Tibial artery (tissue), 4 donors: ENCODE measurements at regions not wholly inside any gene's neighbourhood (a gene's known extent, or its start where the extent isn't known, plus 50 kb on each side); places are given as distances from the start of the nearest gene placed in this dataset.

ENCODE experiments used
- DNase-seq, 2 donors: peaks; one replicate each; pipeline ENCODE4 v3.0.0-alpha.2; 2019
- H3K27ac ChIP-seq, 2 donors: fragments of 200-600 bp; sonication (generic) in 1 of 2; 1 replicate in 1 of 2; 2 replicates in 1 of 2; pipeline ENCODE4 v1.5.1; 2018 to 2019; ENCODE audit warnings: mild to moderate bottlenecking in 1 of 2
- H3K27me3 ChIP-seq, 2 donors: fragments of 200-600 bp; sonication (generic) in 1 of 2; one replicate each; pipeline versions ENCODE4 v1.5.1 to v1.6.0; 2016 to 2019
- H3K36me3 ChIP-seq, 3 donors: fragments of 200-600 bp; sonication (generic) in 2 of 3; one replicate each; pipeline ENCODE4 v1.5.1; 2016 to 2019; ENCODE audit warnings: mild to moderate bottlenecking in 2 of 3
- H3K4me1 ChIP-seq, 4 donors: fragments of 200-600 bp; sonication (generic) in 2 of 4; 1 replicate in 3 of 4; 2 replicates in 1 of 4; pipeline ENCODE4 v1.5.1; 2016 to 2019
- H3K4me3 ChIP-seq, 2 donors: fragments of 200-600 bp; sonication (generic) in 1 of 2; 1 replicate in 1 of 2; 2 replicates in 1 of 2; pipeline ENCODE4 v1.5.1; 2018 to 2019; ENCODE audit warnings: mild to moderate bottlenecking in 2 of 2
- H3K9me3 ChIP-seq, 3 donors: fragments of 200-600 bp; sonication (generic) in 1 of 3; one replicate each; pipeline ENCODE4 v1.5.1; 2016 to 2019
- CTCF ChIP-seq, 2 experiments: fragments of 200-600 bp in 1 of 2; fragments of 450-650 bp in 1 of 2; IDR thresholded peaks; one replicate each; pipeline ENCODE4 v1.5.1; 2017 to 2019; ENCODE audit warnings: antibody characterized with exemption in 2 of 2, mild to moderate bottlenecking in 1 of 2, moderate library complexity in 1 of 2
- intact Hi-C: fragments of 100-400 bp; cut with DNase I; formaldehyde crosslinking; loops from one replicate; pipeline ENCODE4 v1.15.0; 2023; ENCODE audit warnings: low total_unique reads

GRCh38 chr12:25308756-25309155, 58.0 kb upstream of the KRAS start:
- no peak overlapping the region for H3K4me3 ChIP-seq
- H3K27me3 ChIP-seq: no peaks in the 10 kb centered on the region
- intact Hi-C loops: no loop called here
- no peaks in the 10 kb centered on the region for H3K9me3 ChIP-seq
- no peak for TF ChIP-seq CTCF (IDR thresholded peaks at IDR 0.05)
- H3K4me1 ChIP-seq: no peaks in the 10 kb centered on the region
- DNase-seq: no peak
- H3K27ac ChIP-seq: no peak overlapping the region
- H3K36me3 ChIP-seq: no peaks in the 10 kb centered on the region

GRCh38 chr12:25307818-25308217, 57.1 kb upstream of the KRAS start:
- Histone ChIP-seq H3K36me3 (no peaks in the 10 kb centered on the region), H3K4me1 (no peaks in the 10 kb centered on the region), H3K27ac (no peak overlapping the region), H3K4me3 (no peak overlapping the region), H3K9me3 (no peaks in the 10 kb centered on the region), H3K27me3 (no peaks in the 10 kb centered on the region)
- no peak for TF ChIP-seq CTCF (IDR thresholded peaks at IDR 0.05)
- intact Hi-C loops: no loop called here
- DNase-seq: no peak

- H3K9me3 ChIP-seq: no peaks in the 10 kb centered on the region
- no peak overlapping the region for H3K4me3 ChIP-seq
- no peaks in the 10 kb centered on the region for H3K4me1 ChIP-seq
- no peaks in the 10 kb centered on the region for H3K27me3 ChIP-seq
- intact Hi-C loops: no loop called here
- H3K27ac ChIP-seq: no peak overlapping the region
- no peaks in the 10 kb centered on the region for H3K36me3 ChIP-seq
- TF ChIP-seq CTCF (IDR thresholded peaks at IDR 0.05): no peak
- no peak for DNase-seq
Measured at GRCh38 chr12:25301798-25302197, 51.1 kb upstream of the KRAS start.
